HEK293 (cell line): ENCODE measurements at regions not wholly inside any gene's neighbourhood (a gene's known extent, or its start where the extent isn't known, plus 50 kb on each side); places are given as distances from the start of the nearest gene placed in this dataset.

Experiments used
- HIC1 ChIP-seq: fragments of 450-650 bp; formaldehyde crosslinking; IDR thresholded peaks from 2 replicates; pipeline ENCODE4 v1.5.1; 2016; ENCODE audit warnings: missing biosample characterization, missing genetic modification characterization
- KLF7 ChIP-seq: fragments of 450-650 bp; formaldehyde crosslinking; IDR thresholded peaks from 2 replicates; pipeline ENCODE4 v1.5.1; 2016; ENCODE audit warnings: missing biosample characterization, missing genetic modification characterization, borderline replicate concordance
- MYNN ChIP-seq: fragments of 450-650 bp; formaldehyde crosslinking; IDR thresholded peaks from 2 replicates; pipeline ENCODE4 v1.5.1; 2016; ENCODE audit warnings: missing biosample characterization, missing genetic modification characterization, borderline replicate concordance
- PRDM2 ChIP-seq: fragments of 450-650 bp; formaldehyde crosslinking; IDR thresholded peaks from 2 replicates; pipeline ENCODE4 v1.5.1; 2016; ENCODE audit warnings: missing biosample characterization, missing genetic modification characterization, borderline replicate concordance
- REST ChIP-seq: fragments of 450-650 bp; formaldehyde crosslinking; IDR thresholded peaks from 2 replicates; pipeline ENCODE4 v1.5.1; 2016; ENCODE audit warnings: missing biosample characterization, missing genetic modification characterization
- SCRT2 ChIP-seq: fragments of 450-650 bp; formaldehyde crosslinking; IDR thresholded peaks from 2 replicates; pipeline ENCODE4 v1.5.1; 2016; ENCODE audit warnings: missing biosample characterization, missing genetic modification characterization
- TCF7L2 ChIP-seq: IDR thresholded peaks from 2 replicates; pipeline ENCODE4 v1.6.1; 2011; ENCODE audit warnings: low read depth, mild to moderate bottlenecking, inconsistent platforms, low read length, moderate library complexity, borderline replicate concordance
- WT1 ChIP-seq: fragments of 450-650 bp; formaldehyde crosslinking; IDR thresholded peaks from 2 replicates; pipeline ENCODE4 v1.5.1; 2016; ENCODE audit warnings: missing biosample characterization, missing genetic modification characterization
- ZNF223 ChIP-seq: fragments of 450-650 bp; formaldehyde crosslinking; IDR thresholded peaks from 2 replicates; pipeline ENCODE4 v1.5.1; 2016; ENCODE audit warnings: missing biosample characterization, missing genetic modification characterization
- ZNF292 ChIP-seq: fragments of 450-650 bp; formaldehyde crosslinking; IDR thresholded peaks from 2 replicates; pipeline ENCODE4 v1.5.1; 2016; ENCODE audit warnings: low read depth, missing biosample characterization, missing genetic modification characterization, borderline replicate concordance
- ZNF335 ChIP-seq: fragments of 450-650 bp; formaldehyde crosslinking; conservative IDR thresholded peaks from 2 replicates; pipeline ENCODE4 v1.5.1; 2016; ENCODE audit warnings: missing biosample characterization, missing genetic modification characterization
- ZNF350 ChIP-seq: fragments of 450-650 bp; formaldehyde crosslinking; IDR thresholded peaks from 2 replicates; pipeline ENCODE4 v1.5.0; 2017; ENCODE audit warnings: missing biosample characterization, mild to moderate bottlenecking, missing genetic modification characterization
- ZNF394 ChIP-seq: fragments of 450-650 bp; formaldehyde crosslinking; IDR thresholded peaks from 2 replicates; pipeline ENCODE4 v1.5.1; 2016; ENCODE audit warnings: missing biosample characterization, missing genetic modification characterization, mild to moderate bottlenecking, moderate library complexity, borderline replicate concordance
- ZNF404 ChIP-seq: fragments of 450-650 bp; formaldehyde crosslinking; IDR thresholded peaks from 2 replicates; pipeline ENCODE4 v1.5.1; 2017; ENCODE audit warnings: missing biosample characterization, missing genetic modification characterization
- ZNF423 ChIP-seq: fragments of 450-650 bp; formaldehyde crosslinking; IDR thresholded peaks from 2 replicates; pipeline ENCODE4 v1.5.1; 2016; ENCODE audit warnings: missing biosample characterization, missing genetic modification characterization
- ZNF555 ChIP-seq: fragments of 450-650 bp; formaldehyde crosslinking; conservative IDR thresholded peaks from 2 replicates; pipeline ENCODE4 v1.5.1; 2017; ENCODE audit warnings: missing biosample characterization, mild to moderate bottlenecking, missing genetic modification characterization, inconsistent platforms
- ZNF645 ChIP-seq: fragments of 450-650 bp; formaldehyde crosslinking; IDR thresholded peaks from 2 replicates; pipeline ENCODE4; 2016; ENCODE audit warnings: missing biosample characterization, missing genetic modification characterization
- ZNF670 ChIP-seq: fragments of 450-650 bp; formaldehyde crosslinking; IDR thresholded peaks from 2 replicates; pipeline ENCODE4 v1.5.1; 2016; ENCODE audit warnings: missing biosample characterization, missing genetic modification characterization, low read depth
- ZNF704 ChIP-seq: fragments of 450-650 bp; formaldehyde crosslinking; IDR thresholded peaks from 2 replicates; pipeline ENCODE4 v1.5.1; 2016; ENCODE audit warnings: missing biosample characterization, missing genetic modification characterization
- ZNF707 ChIP-seq: fragments of 450-650 bp; formaldehyde crosslinking; IDR thresholded peaks from 2 replicates; pipeline ENCODE4 v1.5.1; 2016; ENCODE audit warnings: missing biosample characterization, missing genetic modification characterization
- ZSCAN5A ChIP-seq: fragments of 450-650 bp; formaldehyde crosslinking; IDR thresholded peaks from 2 replicates; pipeline ENCODE4 v1.5.1; 2016; ENCODE audit warnings: missing biosample characterization, missing genetic modification characterization

- TF ChIP-seq ZNF645 (tag by site-specific recombination) (peak; percentile 68; the same call in 1 of the 2 replicates), ZNF394 (tag by site-specific recombination) (peak; percentile 86), REST (tag by site-specific recombination) (no peak), ZNF335 (tag by site-specific recombination) (peak; percentile 48), ZNF292 (tag by site-specific recombination) (no peak), ZNF670 (tag by site-specific recombination) (no peak), PRDM2 (no peak), MYNN (tag by site-specific recombination) (0 out of 2 replicates have a peak, but pooled peaks have one; percentile 64), ZNF704 (tag by site-specific recombination) (no peak), ZNF223 (tag by site-specific recombination) (no peak), HIC1 (peak; percentile 93), ZNF350 (no peak), SCRT2 (tag by site-specific recombination) (peak; percentile 99), ZNF423 (peak; percentile 72; the same call in 1 of the 2 replicates), KLF7 (0 out of 2 replicates have a peak, but pooled peaks have one; percentile 69), ZSCAN5A (tag by site-specific recombination) (no peak), WT1 (tag by site-specific recombination) (peak; percentile 97), TCF7L2 (peak; percentile 97), ZNF707 (tag by site-specific recombination) (no peak), ZNF555 (tag by site-specific recombination) (no peak), ZNF404 (tag by site-specific recombination) (no peak)
These were observed 230.2 kb upstream of the TBX3 start (continued) for GRCh38 chr12:114913871-114914801.
